Body of pancreas (tissue), 4 donors: ENCODE measurements at regions not wholly inside any gene's neighbourhood (a gene's known extent, or its start where the extent isn't known, plus 50 kb on each side); places are given as distances from the start of the nearest gene placed in this dataset.

Experiments used
- POLR2A ChIP-seq, 3 donors: fragments of 450-650 bp; IDR thresholded peaks; one replicate each; pipeline ENCODE4 v1.6.1; 2016; ENCODE audit warnings: antibody characterized with exemption in 3 of 3, mild to moderate bottlenecking in 2 of 3
- TF ChIP-seq, protein P1 (sequence below), 7 experiments: fragments of 450-650 bp in 4 of 7; fragments of 200-600 bp in 3 of 7; sonication (generic) in 3 of 7; IDR thresholded peaks; one replicate each; pipeline ENCODE4 v1.5.1; 2016 to 2019; ENCODE audit warnings: antibody characterized with exemption in 7 of 7

DNA sequence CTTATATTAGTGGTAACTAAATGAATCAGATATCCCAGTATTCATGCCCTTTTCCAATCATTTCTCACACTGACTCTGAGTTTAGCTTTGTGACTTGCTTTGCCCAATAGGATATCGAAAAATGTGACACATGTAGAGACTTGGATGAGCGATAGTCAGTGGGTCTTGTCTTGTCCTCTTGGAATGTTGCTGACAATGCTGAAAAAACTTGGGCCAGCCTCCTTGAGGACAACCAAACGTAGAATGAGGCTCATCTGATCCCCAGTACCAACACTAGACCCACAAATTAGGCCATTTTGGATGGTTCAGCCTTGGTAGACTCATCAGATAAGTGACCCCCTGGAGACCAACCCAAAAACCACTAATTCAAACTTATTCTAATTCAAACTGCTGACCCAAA is 351.0 kb downstream of the GRIN2B start:
- TF ChIP-seq POLR2A (IDR thresholded peaks at IDR 0.05) = no peak
- TF ChIP-seq, protein P1, sequence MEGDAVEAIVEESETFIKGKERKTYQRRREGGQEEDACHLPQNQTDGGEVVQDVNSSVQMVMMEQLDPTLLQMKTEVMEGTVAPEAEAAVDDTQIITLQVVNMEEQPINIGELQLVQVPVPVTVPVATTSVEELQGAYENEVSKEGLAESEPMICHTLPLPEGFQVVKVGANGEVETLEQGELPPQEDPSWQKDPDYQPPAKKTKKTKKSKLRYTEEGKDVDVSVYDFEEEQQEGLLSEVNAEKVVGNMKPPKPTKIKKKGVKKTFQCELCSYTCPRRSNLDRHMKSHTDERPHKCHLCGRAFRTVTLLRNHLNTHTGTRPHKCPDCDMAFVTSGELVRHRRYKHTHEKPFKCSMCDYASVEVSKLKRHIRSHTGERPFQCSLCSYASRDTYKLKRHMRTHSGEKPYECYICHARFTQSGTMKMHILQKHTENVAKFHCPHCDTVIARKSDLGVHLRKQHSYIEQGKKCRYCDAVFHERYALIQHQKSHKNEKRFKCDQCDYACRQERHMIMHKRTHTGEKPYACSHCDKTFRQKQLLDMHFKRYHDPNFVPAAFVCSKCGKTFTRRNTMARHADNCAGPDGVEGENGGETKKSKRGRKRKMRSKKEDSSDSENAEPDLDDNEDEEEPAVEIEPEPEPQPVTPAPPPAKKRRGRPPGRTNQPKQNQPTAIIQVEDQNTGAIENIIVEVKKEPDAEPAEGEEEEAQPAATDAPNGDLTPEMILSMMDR (IDR thresholded peaks at IDR 0.05) = no peak
